GM12892 (cell line): ENCODE measurements at regions not wholly inside any gene's neighbourhood (a gene's known extent, or its start where the extent isn't known, plus 50 kb on each side); places are given as distances from the start of the nearest gene placed in this dataset.

Experiments
- POLR2A ChIP-seq: IDR thresholded peaks from 2 replicates; pipeline ENCODE4 v1.6.1; 2011; ENCODE audit warnings: low read depth, low read length, control low read depth
- POLR2AphosphoS5 ChIP-seq: IDR thresholded peaks from 2 replicates; pipeline ENCODE4 v1.6.1; 2011; ENCODE audit warnings: low read depth, low read length, control low read depth
- TAF1 ChIP-seq: IDR thresholded peaks from 2 replicates; pipeline ENCODE4 v1.6.1; 2011; ENCODE audit warnings: low read depth, mild to moderate bottlenecking, control low read depth, low read length, borderline replicate concordance

- TF ChIP-seq POLR2A (no peak), POLR2AphosphoS5 (no peak), TAF1 (no peak)
Observed at GRCh38 chr2:44109166-44109565, 59.5 kb upstream of the PPM1B start.
